ENCODE measurements at regions not wholly inside any gene's neighbourhood (a gene's known extent, or its start where the extent isn't known, plus 50 kb on each side); places are given as distances from the start of the nearest gene placed in this dataset.

DNA sequence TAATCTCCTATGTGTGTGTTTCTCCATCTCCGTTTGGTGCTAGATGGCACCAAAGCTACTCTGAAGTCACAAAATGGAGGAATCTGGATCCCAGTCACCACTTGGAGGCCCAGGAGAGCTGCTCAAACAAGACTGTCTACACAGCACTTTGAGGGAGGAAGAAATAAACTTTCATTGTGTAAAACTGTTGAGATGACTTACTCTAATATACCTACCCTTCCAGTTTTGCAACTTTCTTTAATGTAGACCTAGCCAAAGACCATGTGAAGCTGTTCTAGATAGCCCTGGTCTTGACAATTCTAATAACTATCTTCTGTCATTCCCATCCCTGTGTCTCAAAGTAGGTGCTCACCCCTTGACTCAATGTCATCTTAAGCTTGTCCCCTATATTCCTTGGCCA lies 52.8 kb upstream of the TAB3 start:
- no peak overlapping the region for H2AFZ ChIP-seq (ENCODE audit: low read length)
- no peak for DNase-seq (ENCODE audit: low read depth in 2 of 2)
- H3K27me3 ChIP-seq (ENCODE audit: control insufficient read depth, insufficient read depth, low read length) = no peaks in the 10 kb centered on the region
- H3K4me3 ChIP-seq (replicated peaks in 1 of 4; ENCODE audit: control extremely low read depth in 1 of 4, insufficient read depth in 1 of 4, low read depth in 3 of 4, low read length in 4 of 4) = no peak overlapping the region
- H3K9ac ChIP-seq (ENCODE audit: insufficient read depth, low read length) = no peak overlapping the region
- H3K4me1 ChIP-seq (ENCODE audit: control insufficient read depth, extremely low read depth, insufficient read depth, low read length) = no peaks in the 10 kb centered on the region
- H3K27ac ChIP-seq (ENCODE audit: insufficient read depth, low read length) = no peak overlapping the region
- no peak for TF ChIP-seq EZH2 (IDR thresholded peaks at IDR 0.05; ENCODE audit: low read length, missing control alignments)
- TF ChIP-seq, protein P1, sequence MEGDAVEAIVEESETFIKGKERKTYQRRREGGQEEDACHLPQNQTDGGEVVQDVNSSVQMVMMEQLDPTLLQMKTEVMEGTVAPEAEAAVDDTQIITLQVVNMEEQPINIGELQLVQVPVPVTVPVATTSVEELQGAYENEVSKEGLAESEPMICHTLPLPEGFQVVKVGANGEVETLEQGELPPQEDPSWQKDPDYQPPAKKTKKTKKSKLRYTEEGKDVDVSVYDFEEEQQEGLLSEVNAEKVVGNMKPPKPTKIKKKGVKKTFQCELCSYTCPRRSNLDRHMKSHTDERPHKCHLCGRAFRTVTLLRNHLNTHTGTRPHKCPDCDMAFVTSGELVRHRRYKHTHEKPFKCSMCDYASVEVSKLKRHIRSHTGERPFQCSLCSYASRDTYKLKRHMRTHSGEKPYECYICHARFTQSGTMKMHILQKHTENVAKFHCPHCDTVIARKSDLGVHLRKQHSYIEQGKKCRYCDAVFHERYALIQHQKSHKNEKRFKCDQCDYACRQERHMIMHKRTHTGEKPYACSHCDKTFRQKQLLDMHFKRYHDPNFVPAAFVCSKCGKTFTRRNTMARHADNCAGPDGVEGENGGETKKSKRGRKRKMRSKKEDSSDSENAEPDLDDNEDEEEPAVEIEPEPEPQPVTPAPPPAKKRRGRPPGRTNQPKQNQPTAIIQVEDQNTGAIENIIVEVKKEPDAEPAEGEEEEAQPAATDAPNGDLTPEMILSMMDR (conservative IDR thresholded peaks at IDR 0.05 in 1 of 2, IDR thresholded peaks at IDR 0.05 in 1 of 2; ENCODE audit: low read depth in 1 of 2, low read length in 2 of 2) = no peak
- H3K36me3 ChIP-seq (ENCODE audit: control insufficient read depth, insufficient read depth, low read length) = no peaks in the 10 kb centered on the region
- H3K79me2 ChIP-seq (ENCODE audit: control insufficient read depth, insufficient read depth, low read length) = no peaks in the 10 kb centered on the region
- H3K9me3 ChIP-seq (ENCODE audit: control insufficient read depth, insufficient read depth, low read depth, low read length) = no peaks in the 10 kb centered on the region
- no peaks in the 10 kb centered on the region for H4K20me1 ChIP-seq (ENCODE audit: control insufficient read depth, extremely low read depth, insufficient read depth, low read length)
- H3K4me2 ChIP-seq (ENCODE audit: extremely low read depth, insufficient read depth, low read length) = no peak overlapping the region

DNA sequence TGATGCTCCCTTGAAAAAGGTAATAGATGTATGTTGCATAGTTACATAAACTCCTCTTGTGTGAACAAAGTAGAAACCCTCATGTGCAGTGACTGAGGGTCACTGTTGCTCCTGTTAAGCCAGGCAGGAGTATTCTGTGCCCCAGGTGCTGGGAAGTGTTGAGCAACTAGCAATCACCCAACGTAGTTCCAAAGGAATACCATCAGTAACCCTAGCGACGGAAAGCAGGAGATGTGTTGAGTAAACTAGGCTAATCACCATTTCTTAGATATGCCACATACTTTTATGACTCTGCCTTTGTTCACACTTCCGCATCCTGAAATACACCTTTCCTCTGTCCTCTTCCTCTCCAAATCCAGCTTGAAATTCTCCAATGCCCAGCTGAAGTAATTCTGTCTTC lies 50.9 kb upstream of the TAB3 start:
- no peaks in the 10 kb centered on the region for H3K9me3 ChIP-seq (ENCODE audit: control insufficient read depth, insufficient read depth, low read depth, low read length)
- H3K27ac ChIP-seq (ENCODE audit: insufficient read depth, low read length) = no peak overlapping the region
- no peak overlapping the region for H2AFZ ChIP-seq (ENCODE audit: low read length)
- no peaks in the 10 kb centered on the region for H3K27me3 ChIP-seq (ENCODE audit: control insufficient read depth, insufficient read depth, low read length)
- H3K36me3 ChIP-seq (ENCODE audit: control insufficient read depth, insufficient read depth, low read length) = no peaks in the 10 kb centered on the region
- H4K20me1 ChIP-seq (ENCODE audit: control insufficient read depth, extremely low read depth, insufficient read depth, low read length) = no peaks in the 10 kb centered on the region
- H3K9ac ChIP-seq (ENCODE audit: insufficient read depth, low read length) = no peak overlapping the region
- H3K4me1 ChIP-seq (ENCODE audit: control insufficient read depth, extremely low read depth, insufficient read depth, low read length) = no peaks in the 10 kb centered on the region
- no peak for DNase-seq (ENCODE audit: low read depth in 2 of 2)
- H3K79me2 ChIP-seq (ENCODE audit: control insufficient read depth, insufficient read depth, low read length) = no peaks in the 10 kb centered on the region
- H3K4me2 ChIP-seq (ENCODE audit: extremely low read depth, insufficient read depth, low read length) = no peak overlapping the region
- TF ChIP-seq, protein P1 (conservative IDR thresholded peaks at IDR 0.05 in 1 of 2, IDR thresholded peaks at IDR 0.05 in 1 of 2; ENCODE audit: low read depth in 1 of 2, low read length in 2 of 2) = no peak
- TF ChIP-seq EZH2 (IDR thresholded peaks at IDR 0.05; ENCODE audit: low read length, missing control alignments) = no peak
- H3K4me3 ChIP-seq (replicated peaks in 1 of 4; ENCODE audit: control extremely low read depth in 1 of 4, insufficient read depth in 1 of 4, low read depth in 3 of 4, low read length in 4 of 4) = no peak overlapping the region
